ENCODE measurements at regions not wholly inside any gene's neighbourhood (a gene's known extent, or its start where the extent isn't known, plus 50 kb on each side); places are given as distances from the start of the nearest gene placed in this dataset.

GRCh38 chr6:26296857-26297648 is 67.9 kb upstream of the BTN3A2 start:
- WGBS, 2 donors, result 77 to 93% methylated on average over 4 of the region's 4 CpGs
- intact Hi-C loops (cut with DNase I; ENCODE audit: low total_unique reads), result no loop called here
- TF ChIP-seq CTCF (IDR thresholded peaks at IDR 0.05) (no peak), POLR2A (IDR thresholded peaks at IDR 0.05) (no peak)
- no peak for DNase-seq (ENCODE audit: low spot score in 2 of 2)
- H3K4me3 ChIP-seq (ENCODE audit: low read depth, poor library complexity, severe bottlenecking), result no peak overlapping the region

- H3K4me3 ChIP-seq (ENCODE audit: low read depth, poor library complexity, severe bottlenecking), result no peak overlapping the region
- WGBS, 2 donors, result 40 to 45% methylated on average over 23 of the region's 23 CpGs
- no peak for DNase-seq (ENCODE audit: low spot score in 2 of 2)
- intact Hi-C loops (cut with DNase I; ENCODE audit: low total_unique reads), result no loop called here
- TF ChIP-seq CTCF (IDR thresholded peaks at IDR 0.05) (no peak), POLR2A (IDR thresholded peaks at IDR 0.05) (no peak)
Observed at GRCh38 chr6:26299286-26300042, 65.5 kb upstream of the BTN3A2 start.

- no peak for DNase-seq (ENCODE audit: low spot score in 2 of 2)
- WGBS, 2 donors, result 77 to 81% methylated on average over 3 of the region's 3 CpGs
- intact Hi-C loops (cut with DNase I; ENCODE audit: low total_unique reads), result no loop called here
- TF ChIP-seq CTCF (IDR thresholded peaks at IDR 0.05), result no peak
- TF ChIP-seq POLR2A (IDR thresholded peaks at IDR 0.05), result no peak
- no peak overlapping the region for H3K4me3 ChIP-seq (ENCODE audit: low read depth, poor library complexity, severe bottlenecking)
Observed at GRCh38 chr6:26300043-26300331, 65.0 kb upstream of the BTN3A2 start.

- intact Hi-C loops (cut with DNase I; ENCODE audit: low total_unique reads), result no loop called here
- H3K4me3 ChIP-seq (ENCODE audit: low read depth, poor library complexity, severe bottlenecking), result no peak overlapping the region
- no peak for TF ChIP-seq POLR2A (IDR thresholded peaks at IDR 0.05)
- TF ChIP-seq CTCF (IDR thresholded peaks at IDR 0.05), result no peak
- no peak for DNase-seq (ENCODE audit: low spot score in 2 of 2)
Observed at GRCh38 chr6:26300359-26300758, 64.6 kb upstream of the BTN3A2 start.

- TF ChIP-seq CTCF (IDR thresholded peaks at IDR 0.05), result no peak
- TF ChIP-seq POLR2A (IDR thresholded peaks at IDR 0.05), result no peak
- no peak overlapping the region for H3K4me3 ChIP-seq (ENCODE audit: low read depth, poor library complexity, severe bottlenecking)
- no peak for DNase-seq (ENCODE audit: low spot score in 2 of 2)
- intact Hi-C loops (cut with DNase I; ENCODE audit: low total_unique reads), result no loop called here
Observed at GRCh38 chr6:26300828-26301227, 64.2 kb upstream of the BTN3A2 start.
